HepG2 (cell line): ENCODE measurements at regions not wholly inside any gene's neighbourhood (a gene's known extent, or its start where the extent isn't known, plus 50 kb on each side); places are given as distances from the start of the nearest gene placed in this dataset.

Experiments
- ELF1 ChIP-seq: sonication (generic); formaldehyde crosslinking; IDR thresholded peaks from 2 replicates; pipeline ENCODE4 v1.4.0; 2020; ENCODE audit warnings: missing genetic modification reagents
- KLF6 ChIP-seq: IDR thresholded peaks from 2 replicates; pipeline ENCODE4 v1.8.0; 2016; ENCODE audit warnings: missing biosample characterization, missing genetic modification reagents
- RAD21 ChIP-seq: fragments of 450-650 bp; formaldehyde crosslinking; IDR thresholded peaks from 2 replicates; pipeline ENCODE4 v1.5.0; 2020; ENCODE audit warnings: mild to moderate bottlenecking
- ZBTB2 ChIP-seq: sonication (generic); formaldehyde crosslinking; IDR thresholded peaks from 2 replicates; pipeline ENCODE4 v1.8.0; 2022; ENCODE audit warnings: low read depth, missing genetic modification reagents
- ZNF274 ChIP-seq: sonication (generic); formaldehyde crosslinking; IDR thresholded peaks from 2 replicates; pipeline ENCODE4 v1.5.1; 2020; ENCODE audit warnings: mild to moderate bottlenecking, missing genetic modification reagents
- ZNF354B ChIP-seq: sonication (generic); formaldehyde crosslinking; IDR thresholded peaks from 2 replicates; pipeline ENCODE4 v1.8.0; 2022; ENCODE audit warnings: mild to moderate bottlenecking, missing genetic modification reagents
- ZNF460 ChIP-seq: sonication (generic); formaldehyde crosslinking; IDR thresholded peaks from 2 replicates; pipeline ENCODE4 v1.5.1; 2020; ENCODE audit warnings: missing genetic modification reagents, mild to moderate bottlenecking, borderline replicate concordance
- TF ChIP-seq, protein P1 (sequence below), 2 experiments: sonication (generic) in 1 of 2; formaldehyde crosslinking in 1 of 2; IDR thresholded peaks; 2 replicates each; pipeline versions ENCODE4 v1.5.1 to v1.6.1; 2011 to 2020; ENCODE audit warnings: borderline replicate concordance in 1 of 2, low read depth in 1 of 2, low read length in 1 of 2, mild to moderate bottlenecking in 1 of 2, missing genetic modification reagents in 1 of 2, moderate library complexity in 1 of 2

GRCh38 chr5:62732677-62733121, 154.1 kb downstream of the LRRC70 start:
- no peak for TF ChIP-seq ZNF274 (CRISPR knock-in tag)
- TF ChIP-seq ZNF460: no peak
- TF ChIP-seq ELF1 (CRISPR knock-in tag): no peak
- TF ChIP-seq RAD21 (CRISPR knock-in tag): no peak
- TF ChIP-seq ZNF354B (CRISPR knock-in tag): no peak
- no peak for TF ChIP-seq ZBTB2 (CRISPR knock-in tag)
- no peak for TF ChIP-seq KLF6 (CRISPR knock-in tag)
- TF ChIP-seq, protein P1, sequence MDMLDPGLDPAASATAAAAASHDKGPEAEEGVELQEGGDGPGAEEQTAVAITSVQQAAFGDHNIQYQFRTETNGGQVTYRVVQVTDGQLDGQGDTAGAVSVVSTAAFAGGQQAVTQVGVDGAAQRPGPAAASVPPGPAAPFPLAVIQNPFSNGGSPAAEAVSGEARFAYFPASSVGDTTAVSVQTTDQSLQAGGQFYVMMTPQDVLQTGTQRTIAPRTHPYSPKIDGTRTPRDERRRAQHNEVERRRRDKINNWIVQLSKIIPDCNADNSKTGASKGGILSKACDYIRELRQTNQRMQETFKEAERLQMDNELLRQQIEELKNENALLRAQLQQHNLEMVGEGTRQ (IDR thresholded peaks at IDR 0.05; ENCODE audit: low read depth, low read length): no peak
- TF ChIP-seq, protein P1 (CRISPR knock-in tag; IDR thresholded peaks at IDR 0.05; ENCODE audit: borderline replicate concordance): no peak
